Kidney (tissue), 13 donors: ENCODE measurements at regions not wholly inside any gene's neighbourhood (a gene's known extent, or its start where the extent isn't known, plus 50 kb on each side); places are given as distances from the start of the nearest gene placed in this dataset.

Experiments
- DNase-seq, 5 donors: peaks; one replicate each; pipeline ENCODE4 v3.0.0-alpha.2; 2013 to 2020
- FAIRE-seq: peaks from 2 replicates; lab custom pipeline; 2012; peaks lifted over from hg19 to GRCh38; lab: Jason Lieb, UNC
- H3K27ac ChIP-seq, 2 donors: one replicate each; pipeline ENCODE4 v1.7.0; 2013; ENCODE audit warnings: low read depth in 2 of 2, low read length in 2 of 2, inconsistent platforms in 1 of 2
- H3K27me3 ChIP-seq: one replicate; pipeline ENCODE4 v1.7.1; 2013; ENCODE audit warnings: low read length, inconsistent platforms; ENCODE audit not compliant: control insufficient read depth, insufficient read depth
- H3K36me3 ChIP-seq, 3 donors: one replicate each; pipeline versions ENCODE4 v1.7.0 to v1.7.1; 2013; ENCODE audit warnings: low read length in 3 of 3, control low read depth in 1 of 3, inconsistent platforms in 1 of 3; ENCODE audit not compliant: insufficient read depth in 3 of 3, control insufficient read depth in 2 of 3
- H3K4me1 ChIP-seq, 3 donors: one replicate each; pipeline versions ENCODE4 v1.7.0 to v1.7.1; 2013; ENCODE audit warnings: low read length in 3 of 3, inconsistent platforms in 1 of 3, low read depth in 1 of 3; ENCODE audit not compliant: control insufficient read depth in 2 of 3, insufficient read depth in 2 of 3
- H3K4me3 ChIP-seq, 3 donors: one replicate each; pipeline versions ENCODE4 v1.7.0 to v1.8.1; 2013; ENCODE audit warnings: low read length in 3 of 3, control low read depth in 1 of 3, inconsistent platforms in 1 of 3
- H3K9ac ChIP-seq, 3 donors: one replicate each; pipeline versions ENCODE4 v1.7.0 to v1.7.1; 2013; ENCODE audit warnings: low read length in 3 of 3, control low read depth in 1 of 3, inconsistent platforms in 1 of 3
- H3K9me3 ChIP-seq, 3 donors: one replicate each; pipeline versions ENCODE4 v1.7.0 to v1.7.1; 2013; ENCODE audit warnings: low read length in 3 of 3, control low read depth in 1 of 3, inconsistent platforms in 1 of 3; ENCODE audit not compliant: control insufficient read depth in 2 of 3, insufficient read depth in 1 of 3
- intact Hi-C: fragments of 100-400 bp; cut with DNase I; formaldehyde crosslinking; loops from one replicate; pipeline ENCODE4 v1.11.1; 2022
- TF ChIP-seq, protein P1 (sequence below): IDR thresholded peaks from 3 replicates; pipeline ENCODE4 v1.5.1; 2012; ENCODE audit warnings: mild to moderate bottlenecking, moderate library complexity, borderline replicate concordance; ENCODE audit not compliant: insufficient read depth; ENCODE audit errors: extremely low read depth
- donor health status: control.
- donor health status: control.
- donor health status: control.
- donor health status: control.
- donor health status: control.
- donor health status: DM: yes; HTN: yes; CAD: no.
- donor health status: Normal renal cell carcinoma (clear cell type).

- Histone ChIP-seq H3K4me3 (no peak overlapping the region), H3K36me3 (no peaks in the 10 kb centered on the region), H3K4me1 (no peaks in the 10 kb centered on the region), H3K27ac (no peak overlapping the region), H3K27me3 (no peaks in the 10 kb centered on the region), H3K9ac (no peak overlapping the region), H3K9me3 (no peaks in the 10 kb centered on the region)
- TF ChIP-seq, protein P1, sequence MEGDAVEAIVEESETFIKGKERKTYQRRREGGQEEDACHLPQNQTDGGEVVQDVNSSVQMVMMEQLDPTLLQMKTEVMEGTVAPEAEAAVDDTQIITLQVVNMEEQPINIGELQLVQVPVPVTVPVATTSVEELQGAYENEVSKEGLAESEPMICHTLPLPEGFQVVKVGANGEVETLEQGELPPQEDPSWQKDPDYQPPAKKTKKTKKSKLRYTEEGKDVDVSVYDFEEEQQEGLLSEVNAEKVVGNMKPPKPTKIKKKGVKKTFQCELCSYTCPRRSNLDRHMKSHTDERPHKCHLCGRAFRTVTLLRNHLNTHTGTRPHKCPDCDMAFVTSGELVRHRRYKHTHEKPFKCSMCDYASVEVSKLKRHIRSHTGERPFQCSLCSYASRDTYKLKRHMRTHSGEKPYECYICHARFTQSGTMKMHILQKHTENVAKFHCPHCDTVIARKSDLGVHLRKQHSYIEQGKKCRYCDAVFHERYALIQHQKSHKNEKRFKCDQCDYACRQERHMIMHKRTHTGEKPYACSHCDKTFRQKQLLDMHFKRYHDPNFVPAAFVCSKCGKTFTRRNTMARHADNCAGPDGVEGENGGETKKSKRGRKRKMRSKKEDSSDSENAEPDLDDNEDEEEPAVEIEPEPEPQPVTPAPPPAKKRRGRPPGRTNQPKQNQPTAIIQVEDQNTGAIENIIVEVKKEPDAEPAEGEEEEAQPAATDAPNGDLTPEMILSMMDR: no peak
- intact Hi-C loops: no loop called here
- no peak for FAIRE-seq
- DNase-seq: no peak
Observed at GRCh38 chr12:114884575-114884974, 200.6 kb upstream of the TBX3 start.

DNA sequence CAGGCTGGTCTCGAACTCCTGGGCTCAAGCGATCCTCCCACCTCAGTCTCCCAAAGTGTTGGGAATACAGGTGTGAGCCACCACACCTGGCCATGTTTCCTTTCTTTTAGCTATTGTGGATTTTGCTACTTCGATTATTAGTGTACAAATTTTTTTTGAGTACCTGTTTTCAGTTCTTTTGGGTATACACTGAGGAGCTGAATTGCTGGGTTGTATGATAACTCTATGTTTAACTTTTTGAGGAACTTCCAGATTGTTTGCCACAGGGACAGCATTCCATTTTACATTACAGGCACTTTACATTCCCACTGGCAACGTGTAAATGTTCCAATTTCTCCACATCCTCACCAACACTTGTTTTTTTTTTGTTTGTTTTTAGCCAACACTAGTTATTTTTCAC, 198.1 kb upstream of the TBX3 start:
- Histone ChIP-seq H3K4me3 (no peak overlapping the region), H3K36me3 (no peaks in the 10 kb centered on the region), H3K4me1 (no peaks in the 10 kb centered on the region), H3K9ac (no peak overlapping the region), H3K27ac (no peak overlapping the region), H3K9me3 (no peaks in the 10 kb centered on the region), H3K27me3 (no peaks in the 10 kb centered on the region)
- TF ChIP-seq, protein P1: no peak
- DNase-seq (no peak), FAIRE-seq (no peak)
- intact Hi-C loops: no loop called here

- no peaks in the 10 kb centered on the region for H3K27me3 ChIP-seq
- intact Hi-C loops: no loop called here
- no peak overlapping the region for H3K27ac ChIP-seq
- no peaks in the 10 kb centered on the region for H3K36me3 ChIP-seq
- H3K9ac ChIP-seq: no peak overlapping the region
- no peaks in the 10 kb centered on the region for H3K9me3 ChIP-seq
- TF ChIP-seq, protein P1: no peak
- DNase-seq (no peak), FAIRE-seq (no peak)
- H3K4me3 ChIP-seq: no peak overlapping the region
- no peaks in the 10 kb centered on the region for H3K4me1 ChIP-seq
Observed at GRCh38 chr12:114879354-114879753, 195.4 kb upstream of the TBX3 start.

- no peaks in the 10 kb centered on the region for H3K9me3 ChIP-seq
- no peak overlapping the region for H3K9ac ChIP-seq
- H3K27ac ChIP-seq: no peak overlapping the region
- FAIRE-seq (no peak), DNase-seq (no peak)
- H3K27me3 ChIP-seq: no peaks in the 10 kb centered on the region
- no peak overlapping the region for H3K4me3 ChIP-seq
- H3K36me3 ChIP-seq: no peaks in the 10 kb centered on the region
- TF ChIP-seq, protein P1: no peak
- intact Hi-C loops: no loop called here
- no peaks in the 10 kb centered on the region for H3K4me1 ChIP-seq
Observed at GRCh38 chr12:114878781-114879180, 194.8 kb upstream of the TBX3 start.
